HG03565 (cell line): ENCODE measurements at regions not wholly inside any gene's neighbourhood (a gene's known extent, or its start where the extent isn't known, plus 50 kb on each side); places are given as distances from the start of the nearest gene placed in this dataset.
"Not testable (repeated sequence)": the region's sequence is repeated elsewhere in the genome, so short reads cannot be mapped to it uniquely, and the experiment has no call there.

ENCODE experiments used
- ATAC-seq: cut with Tn5 transposase; IDR thresholded peaks from one replicate; pipeline ENCODE4 v1.9.1; 2021; ENCODE audit warnings: mild to moderate bottlenecking, moderate library complexity; ENCODE audit not compliant: unreplicated experiment

GRCh38 chr10:8375137-8375536 lies 320.6 kb downstream of the GATA3 start:
- no peak for ATAC-seq

GRCh38 chr10:8378198-8378983 lies 323.9 kb downstream of the GATA3 start:
- ATAC-seq = no peak

GRCh38 chr10:8379906-8380832 lies 325.7 kb downstream of the GATA3 start:
- ATAC-seq = no peak

GRCh38 chr10:8380833-8381496 lies 326.5 kb downstream of the GATA3 start:
- ATAC-seq = no peak

GRCh38 chr10:8386781-8387180 lies 332.3 kb downstream of the GATA3 start:
- no peak for ATAC-seq

GRCh38 chr10:8389630-8390029 lies 335.1 kb downstream of the GATA3 start:
- ATAC-seq = no peak

GRCh38 chr10:8392216-8392615 lies 337.7 kb downstream of the GATA3 start:
- no peak for ATAC-seq

GRCh38 chr10:8393531-8393930 lies 339.0 kb downstream of the GATA3 start:
- no peak for ATAC-seq

- no peak for ATAC-seq
Observed at GRCh38 chr10:8396675-8397074, 342.2 kb downstream of the GATA3 start.

GRCh38 chr10:8398771-8399170 lies 344.3 kb downstream of the GATA3 start:
- ATAC-seq = no peak

- no peak for ATAC-seq
Observed at GRCh38 chr10:8400151-8400550, 345.7 kb downstream of the GATA3 start.

GRCh38 chr10:8400892-8401291 lies 346.4 kb downstream of the GATA3 start:
- ATAC-seq = no peak

GRCh38 chr10:8401531-8401930 lies 347.0 kb downstream of the GATA3 start:
- ATAC-seq = no peak

- ATAC-seq = no peak
Observed at GRCh38 chr10:8402576-8402975, 348.1 kb downstream of the GATA3 start.

GRCh38 chr10:8403711-8404371 lies 349.4 kb downstream of the GATA3 start:
- no peak for ATAC-seq

- peak; percentile 80 for ATAC-seq
Observed at GRCh38 chr10:8404721-8405120, 350.2 kb downstream of the GATA3 start.

- ATAC-seq = no peak
Observed at GRCh38 chr10:8405596-8405995, 351.1 kb downstream of the GATA3 start.

GRCh38 chr10:8407501-8408021 lies 353.1 kb downstream of the GATA3 start:
- ATAC-seq = no peak

- no peak for ATAC-seq
Observed at GRCh38 chr10:8410506-8410905, 356.0 kb downstream of the GATA3 start.

GRCh38 chr10:8412541-8412940 lies 358.1 kb downstream of the GATA3 start:
- no peak for ATAC-seq

- ATAC-seq = not testable (repeated sequence)
Observed at GRCh38 chr10:8415029-8415428, 360.5 kb downstream of the GATA3 start.
